CD14-positive monocyte (primary cell): ENCODE measurements at regions not wholly inside any gene's neighbourhood (a gene's known extent, or its start where the extent isn't known, plus 50 kb on each side); places are given as distances from the start of the nearest gene placed in this dataset.

Experiments
- DNase-seq, 3 donors: peaks; one replicate each; pipeline ENCODE4 v3.0.0-alpha.2; 2011 to 2022
- H2AFZ ChIP-seq: 2 replicates; pipeline ENCODE4 v1.6.0; 2012; ENCODE audit warnings: mild to moderate bottlenecking, low read depth, low read length, inconsistent platforms; ENCODE audit not compliant: insufficient read depth, poor library complexity, severe bottlenecking
- H3K27ac ChIP-seq, 2 donors: 1 replicate in 1 of 2; 2 replicates in 1 of 2; pipeline ENCODE4 v1.5.1; 2012 to 2013; ENCODE audit warnings: low read length in 2 of 2, control low read depth in 1 of 2, inconsistent platforms in 1 of 2, low read depth in 1 of 2, mild to moderate bottlenecking in 1 of 2
- H3K27me3 ChIP-seq, 2 donors: one replicate each; pipeline versions ENCODE4 v1.6.0 to v1.6.1; 2011 to 2013; ENCODE audit warnings: low read length in 2 of 2; ENCODE audit not compliant: control insufficient read depth in 2 of 2, insufficient read depth in 2 of 2
- H3K36me3 ChIP-seq, 2 donors: replicated peaks in 1 of 2; 1 replicate in 1 of 2; 2 replicates in 1 of 2; pipeline versions ENCODE4 v1.5.1 to v1.6.1; 2012 to 2013; ENCODE audit warnings: low read length in 2 of 2, control low read depth in 1 of 2, inconsistent platforms in 1 of 2, mild to moderate bottlenecking in 1 of 2; ENCODE audit not compliant: insufficient read depth in 2 of 2, control insufficient read depth in 1 of 2
- H3K4me1 ChIP-seq, 2 donors: 1 replicate in 1 of 2; 2 replicates in 1 of 2; pipeline versions ENCODE4 v1.5.1 to v1.6.1; 2012 to 2013; ENCODE audit warnings: low read length in 2 of 2, control low read depth in 1 of 2, inconsistent platforms in 1 of 2, mild to moderate bottlenecking in 1 of 2, moderate library complexity in 1 of 2; ENCODE audit not compliant: insufficient read depth in 2 of 2, control insufficient read depth in 1 of 2
- H3K4me2 ChIP-seq: replicated peaks from 2 replicates; pipeline ENCODE3; 2012; ENCODE audit warnings: low read length, moderate library complexity, mild to moderate bottlenecking; ENCODE audit not compliant: poor library complexity, severe bottlenecking; ENCODE audit errors: extremely low read depth
- H3K4me3 ChIP-seq, 3 experiments: fragments of 200-600 bp in 1 of 3; sonication (generic) in 1 of 3; replicated peaks in 1 of 3; 1 replicate in 2 of 3; 2 replicates in 1 of 3; pipeline ENCODE4 v1.5.1; 2011 to 2013; ENCODE audit warnings: low read length in 3 of 3, mild to moderate bottlenecking in 3 of 3, control low read depth in 2 of 3, low read depth in 2 of 3, inconsistent platforms in 1 of 3, moderate library complexity in 1 of 3
- H3K79me2 ChIP-seq: 2 replicates; pipeline ENCODE4 v1.6.0; 2012; ENCODE audit warnings: mild to moderate bottlenecking, control low read depth, inconsistent platforms, low read length, moderate library complexity; ENCODE audit not compliant: insufficient read depth
- H3K9ac ChIP-seq: 2 replicates; pipeline ENCODE4 v1.6.0; 2017; ENCODE audit warnings: low read length, mild to moderate bottlenecking; ENCODE audit not compliant: insufficient read depth, poor library complexity, severe bottlenecking
- H3K9me3 ChIP-seq, 2 donors: replicated peaks in 1 of 2; 1 replicate in 1 of 2; 2 replicates in 1 of 2; pipeline versions ENCODE4 v1.5.1 to v1.6.1; 2012 to 2013; ENCODE audit warnings: low read length in 2 of 2, control low read depth in 1 of 2; ENCODE audit not compliant: control insufficient read depth in 1 of 2, insufficient read depth in 1 of 2
- H4K20me1 ChIP-seq: 2 replicates; pipeline ENCODE4 v1.6.0; 2012; ENCODE audit warnings: mild to moderate bottlenecking, low read length, control low read depth, moderate library complexity; ENCODE audit not compliant: insufficient read depth
- H3K27ac Mint-ChIP-seq, 7 donors: one replicate each; pipeline ENCODE4 v1.8.0; 2020; ENCODE audit warnings: mild to moderate bottlenecking in 7 of 7, mixed read lengths in 7 of 7, moderate library complexity in 6 of 7, inconsistent platforms in 2 of 7
- H3K27me3 Mint-ChIP-seq, 3 donors: one replicate each; pipeline ENCODE4 v1.8.0; 2021 to 2022; ENCODE audit warnings: low read depth in 3 of 3, mild to moderate bottlenecking in 3 of 3, mixed read lengths in 3 of 3, moderate library complexity in 3 of 3, inconsistent platforms in 1 of 3
- H3K36me3 Mint-ChIP-seq, 2 donors: one replicate each; pipeline ENCODE4 v1.8.0; 2020; ENCODE audit warnings: mixed read lengths in 2 of 2, inconsistent platforms in 1 of 2, mild to moderate bottlenecking in 1 of 2
- H3K4me1 Mint-ChIP-seq: one replicate; pipeline ENCODE4 v1.8.0; 2020; ENCODE audit warnings: mild to moderate bottlenecking, mixed read lengths
- H3K4me3 Mint-ChIP-seq, 2 donors: one replicate each; pipeline ENCODE4 v1.8.0; 2020; ENCODE audit warnings: mild to moderate bottlenecking in 2 of 2, mixed read lengths in 2 of 2, moderate library complexity in 1 of 2
- H3K9me3 Mint-ChIP-seq, 7 donors: one replicate each; pipeline ENCODE4 v1.8.0; 2020 to 2022; ENCODE audit warnings: mixed read lengths in 7 of 7, mild to moderate bottlenecking in 6 of 7, moderate library complexity in 6 of 7, inconsistent platforms in 2 of 7
- CTCF ChIP-seq: fragments of 200-600 bp; IDR thresholded peaks from one replicate; pipeline ENCODE4 v1.8.0; 2022; ENCODE audit warnings: antibody characterized with exemption, mild to moderate bottlenecking
- intact Hi-C, 2 donors: fragments of 100-400 bp; cut with micrococcal nuclease; formaldehyde crosslinking; loops; one replicate each; pipeline versions ENCODE4 v1.15.0 to v1.15.1; 2023

GRCh38 chrY:12212394-12212793 lies 488.6 kb upstream of the USP9Y start:
- Histone ChIP-seq H3K9ac (no peak overlapping the region), H3K9me3 (peaks cover 0 to 58% of the 10 kb centered on the region in 2 donors), H3K4me2 (no peak overlapping the region), H2AFZ (no peak overlapping the region), H3K36me3 (no peaks in the 10 kb centered on the region), H3K4me3 (no peak overlapping the region), H3K4me1 (no peaks in the 10 kb centered on the region), H3K27ac (no peak overlapping the region), H3K79me2 (no peaks in the 10 kb centered on the region), H3K27me3 (no peaks in the 10 kb centered on the region), H4K20me1 (no peaks in the 10 kb centered on the region)
- DNase-seq = no peak
- no peak for TF ChIP-seq CTCF
- intact Hi-C loops = no loop called here
- no peaks in the 10 kb centered on the region for H3K4me1 Mint-ChIP-seq
- no peak overlapping the region for H3K27ac Mint-ChIP-seq
- no peaks in the 10 kb centered on the region for H3K36me3 Mint-ChIP-seq
- peaks cover 0 to 2% (median 0%) of the 10 kb centered on the region in 3 donors for H3K27me3 Mint-ChIP-seq
- H3K4me3 Mint-ChIP-seq = no peak overlapping the region
- H3K9me3 Mint-ChIP-seq = peaks cover 0 to 52% (median 0%) of the 10 kb centered on the region in 7 donors

- H3K4me2 ChIP-seq = no peak overlapping the region
- no peaks in the 10 kb centered on the region for H3K36me3 Mint-ChIP-seq
- peaks cover 0 to 57% (median 0%) of the 10 kb centered on the region in 7 donors for H3K9me3 Mint-ChIP-seq
- TF ChIP-seq CTCF = no peak
- intact Hi-C loops = no loop called here
- H3K4me3 Mint-ChIP-seq = no peak overlapping the region
- DNase-seq = no peak
- H3K4me3 ChIP-seq = no peak overlapping the region
- H4K20me1 ChIP-seq = no peaks in the 10 kb centered on the region
- H2AFZ ChIP-seq = no peak overlapping the region
- H3K79me2 ChIP-seq = no peaks in the 10 kb centered on the region
- no peaks in the 10 kb centered on the region for H3K36me3 ChIP-seq
- H3K9ac ChIP-seq = no peak overlapping the region
- no peaks in the 10 kb centered on the region for H3K27me3 ChIP-seq
- H3K4me1 Mint-ChIP-seq = no peaks in the 10 kb centered on the region
- H3K4me1 ChIP-seq = no peaks in the 10 kb centered on the region
- no peak overlapping the region for H3K27ac ChIP-seq
- H3K9me3 ChIP-seq = peaks cover 0 to 62% of the 10 kb centered on the region in 2 donors
- H3K27ac Mint-ChIP-seq = no peak overlapping the region
- H3K27me3 Mint-ChIP-seq = no peaks in the 10 kb centered on the region
Measured at GRCh38 chrY:12215564-12216022, 485.4 kb upstream of the USP9Y start.
